AG04449 (cell line): ENCODE measurements at regions not wholly inside any gene's neighbourhood (a gene's known extent, or its start where the extent isn't known, plus 50 kb on each side); places are given as distances from the start of the nearest gene placed in this dataset.

Source experiments
- CTCF ChIA-PET: fragments of 350-600 bp; formaldehyde crosslinking; extraction: SDS; loops from one replicate; lab custom pipeline; 2021; ENCODE audit warnings: antibody characterized with exemption; lab: Yijun Ruan, JAX
- POLR2A ChIA-PET: fragments of 400-600, 350-600 bp; formaldehyde crosslinking; extraction: SDS; loops from one replicate; lab custom pipeline; 2020; ENCODE audit warnings: antibody characterized with exemption, inconsistent platforms; lab: Yijun Ruan, JAX
- DNase-seq: peaks from one replicate; pipeline ENCODE4 v3.0.0-alpha.2; 2010; ENCODE audit warnings: low read depth, low spot score
- H3K4me3 ChIP-seq: 2 replicates; pipeline ENCODE4 v1.5.1; 2011; ENCODE audit warnings: low read depth, mild to moderate bottlenecking, control low read depth, low read length
- TF ChIP-seq, protein P1 (sequence below): IDR thresholded peaks from one replicate; pipeline ENCODE4 v1.5.1; 2011; ENCODE audit warnings: mild to moderate bottlenecking, moderate library complexity, low read length, control low read depth, inconsistent platforms; ENCODE audit not compliant: insufficient read depth; ENCODE audit errors: missing control alignments

DNA sequence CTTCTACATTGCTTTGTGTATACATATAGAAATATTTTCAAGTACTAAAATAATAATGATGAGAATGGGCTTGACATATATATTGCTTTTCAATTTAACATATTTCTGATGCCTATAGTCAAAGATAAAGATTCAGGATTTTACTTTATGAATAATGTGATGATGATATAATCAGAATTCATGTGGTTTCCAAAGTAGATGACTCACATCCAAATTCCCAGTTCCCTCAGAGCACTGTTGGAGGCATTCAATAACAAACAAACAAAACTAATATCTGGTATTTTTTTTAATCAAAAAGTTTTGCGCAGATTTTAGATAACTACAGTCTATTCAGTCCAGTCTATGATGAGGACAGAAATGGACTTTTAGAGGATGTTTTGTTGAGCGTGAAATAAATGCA, 2094.5 kb upstream of the CELF4 start:
- CTCF ChIA-PET = no interaction called here
- POLR2A ChIA-PET = no interaction called here
- TF ChIP-seq, protein P1, sequence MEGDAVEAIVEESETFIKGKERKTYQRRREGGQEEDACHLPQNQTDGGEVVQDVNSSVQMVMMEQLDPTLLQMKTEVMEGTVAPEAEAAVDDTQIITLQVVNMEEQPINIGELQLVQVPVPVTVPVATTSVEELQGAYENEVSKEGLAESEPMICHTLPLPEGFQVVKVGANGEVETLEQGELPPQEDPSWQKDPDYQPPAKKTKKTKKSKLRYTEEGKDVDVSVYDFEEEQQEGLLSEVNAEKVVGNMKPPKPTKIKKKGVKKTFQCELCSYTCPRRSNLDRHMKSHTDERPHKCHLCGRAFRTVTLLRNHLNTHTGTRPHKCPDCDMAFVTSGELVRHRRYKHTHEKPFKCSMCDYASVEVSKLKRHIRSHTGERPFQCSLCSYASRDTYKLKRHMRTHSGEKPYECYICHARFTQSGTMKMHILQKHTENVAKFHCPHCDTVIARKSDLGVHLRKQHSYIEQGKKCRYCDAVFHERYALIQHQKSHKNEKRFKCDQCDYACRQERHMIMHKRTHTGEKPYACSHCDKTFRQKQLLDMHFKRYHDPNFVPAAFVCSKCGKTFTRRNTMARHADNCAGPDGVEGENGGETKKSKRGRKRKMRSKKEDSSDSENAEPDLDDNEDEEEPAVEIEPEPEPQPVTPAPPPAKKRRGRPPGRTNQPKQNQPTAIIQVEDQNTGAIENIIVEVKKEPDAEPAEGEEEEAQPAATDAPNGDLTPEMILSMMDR = no peak
- no peak for DNase-seq
- no peak overlapping the region for H3K4me3 ChIP-seq

DNA sequence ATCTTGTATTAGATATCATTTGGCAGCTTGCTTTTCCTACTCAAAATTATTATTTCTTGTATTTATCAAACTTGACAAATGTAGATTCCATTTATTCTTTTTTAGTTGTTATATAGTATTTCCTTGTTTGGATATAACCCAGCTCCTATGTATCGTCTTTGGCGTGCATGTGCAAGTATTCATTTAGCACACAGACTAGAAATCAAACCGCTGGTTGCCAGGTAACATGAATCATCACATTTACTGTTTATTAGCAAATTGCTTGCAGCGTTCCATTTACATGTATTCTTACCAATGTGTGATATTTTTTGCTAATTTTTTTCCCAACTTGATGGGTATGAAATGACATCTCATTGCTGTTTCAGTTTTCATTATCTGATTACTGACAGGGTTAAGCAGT, 2089.7 kb upstream of the CELF4 start:
- no peak for DNase-seq
- no peak overlapping the region for H3K4me3 ChIP-seq
- POLR2A ChIA-PET = no interaction called here
- CTCF ChIA-PET = no interaction called here
- TF ChIP-seq, protein P1 = no peak

DNA sequence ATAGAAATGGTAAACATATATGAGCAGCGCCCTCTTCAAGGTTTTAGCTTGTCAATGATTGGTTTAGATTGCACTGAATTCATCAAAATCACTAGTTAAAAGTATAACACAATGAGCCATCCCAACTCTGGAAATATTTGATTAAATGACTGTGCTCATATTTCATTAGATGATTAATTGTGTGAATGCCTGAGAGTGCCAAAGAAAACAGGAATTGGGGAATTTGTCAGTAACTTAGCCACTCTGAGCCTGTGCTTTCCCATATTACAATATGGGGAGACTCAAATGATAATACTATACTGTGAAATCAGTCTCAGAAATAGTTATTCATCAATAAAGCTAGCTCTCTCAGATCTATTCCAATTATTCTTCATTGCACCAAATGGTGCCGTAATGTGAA, 2087.6 kb upstream of the CELF4 start:
- TF ChIP-seq, protein P1 = no peak
- ChIA-PET CTCF (no interaction called here), POLR2A (no interaction called here)
- H3K4me3 ChIP-seq = no peak overlapping the region
- no peak for DNase-seq

DNA sequence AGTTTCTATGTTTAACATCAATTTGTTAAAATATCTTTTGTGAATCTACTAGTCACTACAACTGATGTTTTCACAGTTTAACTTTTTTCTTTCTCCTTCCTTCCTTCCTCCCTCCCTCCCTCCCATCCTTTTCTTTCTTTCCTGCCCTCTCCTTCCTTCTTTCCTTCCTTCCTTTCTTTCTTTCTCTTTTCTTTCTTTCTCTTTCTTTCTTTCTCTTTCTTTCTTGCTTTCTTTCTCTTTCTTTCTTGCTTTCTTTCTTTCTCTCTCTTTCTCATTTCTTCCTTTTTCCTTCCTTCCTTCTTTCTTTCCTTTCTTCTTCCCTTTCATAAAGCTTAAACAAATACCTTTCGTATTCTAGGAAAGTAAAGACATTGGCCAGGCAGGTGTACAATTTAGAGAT, 2083.0 kb upstream of the CELF4 start:
- TF ChIP-seq, protein P1 = no peak
- no peak for DNase-seq
- CTCF ChIA-PET = no interaction called here
- H3K4me3 ChIP-seq = no peak overlapping the region
- POLR2A ChIA-PET = no interaction called here

DNA sequence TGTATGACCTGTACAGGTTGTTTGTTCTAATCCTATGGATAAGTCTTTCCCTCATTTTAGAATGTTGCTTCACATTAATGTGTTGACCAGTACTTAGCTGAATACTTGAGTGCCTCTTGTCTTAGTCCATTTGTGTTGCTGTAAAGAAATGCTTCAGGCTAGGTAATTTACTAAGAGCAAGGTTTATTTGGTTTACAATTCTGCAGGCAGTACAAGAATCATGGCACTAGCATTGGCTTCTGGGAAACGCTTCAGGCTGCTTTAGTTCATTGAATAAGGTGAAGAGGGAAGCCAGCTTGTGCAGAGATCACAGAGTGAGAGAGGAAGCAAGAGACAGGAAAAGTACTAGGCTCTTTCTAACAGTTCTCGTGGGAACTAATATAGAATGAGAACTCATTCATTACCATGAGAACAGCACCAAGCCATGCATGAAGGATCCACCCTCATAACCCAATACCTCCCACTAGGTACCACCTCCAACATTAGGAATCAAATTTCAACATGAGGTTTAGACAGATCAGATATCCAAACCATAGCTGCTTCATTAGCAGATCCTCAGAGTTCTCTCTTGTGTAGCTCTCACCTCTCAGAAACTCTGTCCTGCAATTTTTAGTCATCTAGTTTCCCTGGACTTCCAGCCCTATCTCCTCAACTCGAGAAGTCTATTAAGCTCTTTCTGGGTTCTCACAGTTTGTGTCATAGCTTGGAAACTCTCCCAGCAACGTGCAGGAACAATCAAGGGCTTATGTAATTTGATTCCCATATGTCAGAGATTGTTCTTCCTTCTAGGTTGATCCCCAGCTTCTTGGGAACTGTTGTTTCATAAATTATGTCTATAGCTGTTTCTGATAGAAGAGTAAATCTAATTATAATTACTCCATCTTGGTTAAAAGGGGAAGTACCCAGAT, 2082.3 kb upstream of the CELF4 start:
- peak; percentile 71 for DNase-seq
- ChIA-PET POLR2A (no interaction called here), CTCF (no interaction called here)
- TF ChIP-seq, protein P1 = no peak
- H3K4me3 ChIP-seq = no peak overlapping the region

DNA sequence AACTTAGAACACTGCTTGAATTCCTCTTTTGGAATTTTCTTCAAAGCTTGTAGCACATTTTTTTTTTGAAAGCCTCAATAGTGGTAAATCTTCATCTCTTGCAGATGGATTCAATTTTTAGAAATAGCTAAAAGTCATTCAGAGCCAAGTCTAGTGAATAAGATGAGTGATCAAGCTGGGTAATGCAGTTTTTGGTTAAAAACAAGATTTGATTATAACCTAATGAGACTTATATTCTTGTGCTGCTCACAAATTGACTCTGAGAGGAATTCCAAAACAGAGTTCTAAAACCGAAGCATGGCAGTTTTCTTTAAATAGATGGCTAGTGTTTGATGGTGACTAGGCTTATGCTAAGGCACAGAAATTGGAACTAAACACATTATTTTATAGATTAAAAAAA, 2072.6 kb upstream of the CELF4 start:
- TF ChIP-seq, protein P1 = no peak
- CTCF ChIA-PET = no interaction called here

More for the DNA sequence above, 2072.6 kb upstream of the CELF4 start:
- no peak overlapping the region for H3K4me3 ChIP-seq
- POLR2A ChIA-PET = no interaction called here
- DNase-seq = no peak
